HepG2 (cell line): ENCODE measurements at regions not wholly inside any gene's neighbourhood (a gene's known extent, or its start where the extent isn't known, plus 50 kb on each side); places are given as distances from the start of the nearest gene placed in this dataset.

Experiments used
- ATAC-seq: fragments of 200-7000 bp; cut with Tn5 transposase; 3 replicates; pipeline ENCODE4 v1.9.1; 2020; ENCODE audit warnings: mild to moderate bottlenecking, moderate library complexity
- BruUV-seq: library from RNA; stranded (reverse); fragments of 400-500 nt; replicated peaks from 2 replicates; lab custom pipeline; 2021; lab: Mats Ljungman, UMichigan
- CTCF ChIA-PET: fragments of 300-600 bp; formaldehyde crosslinking; extraction: SDS; loops from one replicate; lab custom pipeline; 2021; ENCODE audit warnings: low total read pairs, inconsistent platforms, low intra/inter-chr PET ratio; lab: Yijun Ruan, JAX
- POLR2A ChIA-PET: fragments of 350-600 bp; sonication (Branson Sonifier 250); formaldehyde crosslinking; loops from one replicate; lab custom pipeline; 2020; ENCODE audit warnings: antibody characterized with exemption, inconsistent platforms; lab: Yijun Ruan, JAX
- DNase-seq: peaks from one replicate; pipeline ENCODE4 v3.0.0-alpha.2; 2015; ENCODE audit warnings: low spot score
- FAIRE-seq: peaks from 3 replicates; lab custom pipeline; 2011; peaks lifted over from hg19 to GRCh38; lab: Jason Lieb, UNC
- H2AFZ ChIP-seq: one replicate; pipeline ENCODE4 v1.6.1; 2011; ENCODE audit warnings: low read length, inconsistent platforms
- H3K27ac ChIP-seq: fragments of 300-600 bp; 3 replicates; pipeline ENCODE4 v1.8.0; 2011; ENCODE audit warnings: mixed run types, mild to moderate bottlenecking, mixed read lengths, low read length, inconsistent platforms; ENCODE audit not compliant: insufficient read depth; ENCODE audit errors: extremely low read length
- H3K27me3 ChIP-seq, 2 experiments: fragments of 200-600 bp in 1 of 2; 2 replicates in 1 of 2; 3 replicates in 1 of 2; pipeline versions ENCODE4 v1.6.0 to v1.8.0; 2011; ENCODE audit warnings: low read length in 2 of 2, mild to moderate bottlenecking in 2 of 2, moderate library complexity in 2 of 2, inconsistent platforms in 1 of 2; ENCODE audit not compliant: insufficient read depth in 2 of 2, control insufficient read depth in 1 of 2
- H3K36me3 ChIP-seq, 2 experiments: fragments of 200-600 bp in 1 of 2; replicated peaks in 1 of 2; 2 replicates in 1 of 2; 3 replicates in 1 of 2; pipeline versions ENCODE4 v1.5.1 to v1.8.0; 2011; ENCODE audit warnings: low read length in 2 of 2, inconsistent platforms in 1 of 2; ENCODE audit not compliant: insufficient read depth in 2 of 2, control insufficient read depth in 1 of 2
- H3K4me1 ChIP-seq: 2 replicates; pipeline ENCODE4 v1.5.1; 2012; ENCODE audit warnings: low read length, inconsistent platforms; ENCODE audit not compliant: insufficient read depth
- H3K4me2 ChIP-seq: 2 replicates; pipeline ENCODE4 v1.6.0; 2011; ENCODE audit warnings: low read depth, low read length, inconsistent platforms
- H3K4me3 ChIP-seq, 3 experiments: fragments of 200-600 bp in 1 of 3; sonication (generic), shearing (Covaris generic) in 1 of 3; replicated peaks in 1 of 3; 2 replicates each; pipeline ENCODE4 v1.5.1; 2011 to 2016; ENCODE audit warnings: low read length in 3 of 3, inconsistent platforms in 2 of 3, low read depth in 2 of 3, mild to moderate bottlenecking in 2 of 3, control low read depth in 1 of 3, mixed read lengths in 1 of 3; ENCODE audit not compliant: insufficient read depth in 1 of 3
- H3K79me2 ChIP-seq: one replicate; pipeline ENCODE4 v1.6.1; 2011; ENCODE audit warnings: low read length, inconsistent platforms; ENCODE audit not compliant: insufficient read depth
- H3K9ac ChIP-seq: 2 replicates; pipeline ENCODE4 v1.6.0; 2011; ENCODE audit warnings: mild to moderate bottlenecking, low read depth, low read length, inconsistent platforms; ENCODE audit not compliant: insufficient read depth
- H3K9me3 ChIP-seq: 2 replicates; pipeline ENCODE4 v1.5.1; 2012; ENCODE audit warnings: mild to moderate bottlenecking, low read length
- H4K20me1 ChIP-seq: 2 replicates; pipeline ENCODE4 v1.6.0; 2011; ENCODE audit warnings: inconsistent platforms, mild to moderate bottlenecking, low read length, moderate library complexity; ENCODE audit not compliant: insufficient read depth
- ARID5B ChIP-seq: IDR thresholded peaks from 2 replicates; pipeline ENCODE4 v1.4.0; 2020; ENCODE audit warnings: mild to moderate bottlenecking, missing genetic modification reagents
- ERF ChIP-seq: IDR thresholded peaks from 2 replicates; pipeline ENCODE4 v1.6.1; 2018; ENCODE audit warnings: missing biosample characterization, missing genetic modification reagents
- FOSL2 ChIP-seq: sonication (generic); formaldehyde crosslinking; IDR thresholded peaks from 2 replicates; pipeline ENCODE4 v1.4.0; 2020; ENCODE audit warnings: missing genetic modification reagents
- GATA4 ChIP-seq: sonication (generic); IDR thresholded peaks from 2 replicates; pipeline ENCODE4 v1.6.1; 2016; ENCODE audit warnings: antibody characterized with exemption, low read depth, borderline replicate concordance
- JUN ChIP-seq: sonication (generic); formaldehyde crosslinking; IDR thresholded peaks from 2 replicates; pipeline ENCODE4 v1.4.0; 2020; ENCODE audit warnings: mild to moderate bottlenecking, missing genetic modification reagents
- KDM4B ChIP-seq: sonication (generic); formaldehyde crosslinking; IDR thresholded peaks from 2 replicates; pipeline ENCODE4 v1.4.0; 2020; ENCODE audit warnings: missing genetic modification reagents
- KDM6A ChIP-seq: IDR thresholded peaks from 2 replicates; pipeline ENCODE4 v1.6.1; 2016; ENCODE audit warnings: low read depth
- KLF9 ChIP-seq: IDR thresholded peaks from 2 replicates; pipeline ENCODE4 v1.6.1; 2016; ENCODE audit warnings: low read depth
- NR2F2 ChIP-seq: IDR thresholded peaks from 2 replicates; pipeline ENCODE4 v1.6.1; 2012; ENCODE audit warnings: low read depth, inconsistent platforms, borderline replicate concordance
- PCBP2 ChIP-seq: fragments of 200-400 bp; formaldehyde crosslinking; optimal IDR thresholded peaks from 2 replicates; pipeline ENCODE3; 2018; ENCODE audit warnings: low read length, low read depth; ENCODE audit not compliant: poor library complexity, severe bottlenecking
- RBM22 ChIP-seq: fragments of 200-400 bp; formaldehyde crosslinking; optimal IDR thresholded peaks from 2 replicates; pipeline ENCODE3; 2017; ENCODE audit warnings: mild to moderate bottlenecking, low read length, moderate library complexity
- YEATS4 ChIP-seq: sonication (generic); formaldehyde crosslinking; IDR thresholded peaks from 2 replicates; pipeline ENCODE4 v1.4.0; 2020; ENCODE audit warnings: missing genetic modification reagents, borderline replicate concordance
- ZNF234 ChIP-seq: sonication (generic); formaldehyde crosslinking; conservative IDR thresholded peaks from 2 replicates; pipeline ENCODE4 v1.5.1; 2020; ENCODE audit warnings: mild to moderate bottlenecking, missing genetic modification reagents
- ZNF264 ChIP-seq: sonication (generic); formaldehyde crosslinking; IDR thresholded peaks from 2 replicates; pipeline ENCODE4 v1.4.0; 2020; ENCODE audit warnings: missing genetic modification reagents
- ZNF329 ChIP-seq: sonication (generic); formaldehyde crosslinking; IDR thresholded peaks from 2 replicates; pipeline ENCODE4 v1.9.0; 2021; ENCODE audit warnings: low read depth, mild to moderate bottlenecking, missing genetic modification reagents
- ZNF576 ChIP-seq: sonication (generic); formaldehyde crosslinking; IDR thresholded peaks from 2 replicates; pipeline ENCODE4 v1.4.0; 2020; ENCODE audit warnings: mild to moderate bottlenecking, missing genetic modification reagents
- WGBS: methylation state at CpG from one replicate; pipeline ENCODE4 v1.1.6; 2017; ENCODE audit warnings: low lambda C conversion rate; 5-methylcytosine and 5-hydroxymethylcytosine counted together
- in situ Hi-C: cut with HindIII; loops from 2 replicates; pipeline ENCODE4 v1.10.0; 2017; ENCODE audit warnings: low pct_unique_long_range_greater_than_20kb; ENCODE audit not compliant: extremely low pct_ligation_motif_present
- intact Hi-C: fragments of 100-400 bp; cut with micrococcal nuclease; formaldehyde crosslinking; loops from one replicate; pipeline ENCODE4 v1.10.0; 2022; ENCODE audit not compliant: unreplicated experiment
- TF ChIP-seq, protein P1 (sequence below): sonication (generic); formaldehyde crosslinking; IDR thresholded peaks from 2 replicates; pipeline ENCODE4 v1.5.1; 2020; ENCODE audit warnings: mild to moderate bottlenecking, moderate library complexity, missing genetic modification reagents
- TF ChIP-seq, protein P2 (sequence below): sonication (generic); formaldehyde crosslinking; IDR thresholded peaks from 2 replicates; pipeline ENCODE4 v1.8.0; 2022; ENCODE audit warnings: missing genetic modification reagents, low read depth, mild to moderate bottlenecking, borderline replicate concordance

- TF ChIP-seq, protein P1, sequence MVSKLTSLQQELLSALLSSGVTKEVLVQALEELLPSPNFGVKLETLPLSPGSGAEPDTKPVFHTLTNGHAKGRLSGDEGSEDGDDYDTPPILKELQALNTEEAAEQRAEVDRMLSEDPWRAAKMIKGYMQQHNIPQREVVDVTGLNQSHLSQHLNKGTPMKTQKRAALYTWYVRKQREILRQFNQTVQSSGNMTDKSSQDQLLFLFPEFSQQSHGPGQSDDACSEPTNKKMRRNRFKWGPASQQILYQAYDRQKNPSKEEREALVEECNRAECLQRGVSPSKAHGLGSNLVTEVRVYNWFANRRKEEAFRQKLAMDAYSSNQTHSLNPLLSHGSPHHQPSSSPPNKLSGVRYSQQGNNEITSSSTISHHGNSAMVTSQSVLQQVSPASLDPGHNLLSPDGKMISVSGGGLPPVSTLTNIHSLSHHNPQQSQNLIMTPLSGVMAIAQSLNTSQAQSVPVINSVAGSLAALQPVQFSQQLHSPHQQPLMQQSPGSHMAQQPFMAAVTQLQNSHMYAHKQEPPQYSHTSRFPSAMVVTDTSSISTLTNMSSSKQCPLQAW (CRISPR knock-in tag): no peak
- no peak for TF ChIP-seq RBM22
- TF ChIP-seq FOSL2 (CRISPR knock-in tag): peak; percentile 81
These were observed 290.6 kb upstream of the BOD1L1 start (continued) for GRCh38 chr4:13918110-13918509.

DNA sequence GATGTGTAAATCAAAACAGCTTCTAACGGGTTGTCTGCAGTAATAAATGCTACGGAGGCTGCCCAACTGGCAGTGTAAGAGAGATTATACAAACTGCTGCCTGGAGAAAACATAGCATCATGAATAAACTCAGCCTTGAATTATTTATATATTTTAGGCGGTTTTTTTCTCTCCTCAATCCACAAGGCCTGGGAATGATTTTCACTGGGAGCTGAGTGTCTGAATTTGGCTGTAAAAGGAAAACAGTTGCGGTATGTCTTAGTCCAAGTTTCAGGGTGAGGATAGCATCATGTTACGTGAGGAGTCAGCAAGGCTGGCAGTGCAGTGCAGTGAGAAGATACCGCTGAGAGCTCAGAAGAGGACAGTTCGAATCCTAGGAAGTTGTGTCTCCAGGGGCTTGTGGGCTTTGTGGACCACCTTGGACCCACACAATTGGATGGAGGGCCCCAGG is 291.5 kb upstream of the BOD1L1 start:
- H2AFZ ChIP-seq: no peak overlapping the region
- ChIA-PET POLR2A (no interaction called here), CTCF (no interaction called here)
- H3K9me3 ChIP-seq: peaks cover 11% of the 10 kb centered on the region; the same call in 1 of the 2 replicates
- no peaks in the 10 kb centered on the region for H4K20me1 ChIP-seq
- BruUV-seq: no TSS peak
- no peak for ATAC-seq
- no peak overlapping the region for H3K9ac ChIP-seq
- 41% methylated on average over 7 of the region's 7 CpGs for WGBS
- no peak overlapping the region for H3K4me3 ChIP-seq
- intact Hi-C loops: no loop called here
- no peaks in the 10 kb centered on the region for H3K27me3 ChIP-seq
- no peaks in the 10 kb centered on the region for H3K79me2 ChIP-seq
- H3K36me3 ChIP-seq: no peaks in the 10 kb centered on the region
- DNase-seq: no peak
- H3K4me2 ChIP-seq: no peak overlapping the region
- no peak for TF ChIP-seq PCBP2
- no peak for TF ChIP-seq ARID5B
- TF ChIP-seq ZNF576: no peak
- TF ChIP-seq GATA4: no peak
- TF ChIP-seq KDM6A (CRISPR knock-in tag): no peak
- TF ChIP-seq, protein P2, sequence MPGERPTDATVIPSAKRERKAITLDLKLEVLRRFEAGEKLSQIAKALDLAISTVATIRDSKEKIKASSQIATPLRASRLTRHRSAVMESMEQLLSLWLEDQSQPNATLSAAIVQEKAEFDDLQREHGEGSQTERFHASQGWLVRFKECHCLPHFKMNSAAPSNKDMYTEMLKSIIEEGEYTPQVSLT (CRISPR knock-in tag): no peak
- no peak for TF ChIP-seq ERF (CRISPR knock-in tag)
- TF ChIP-seq YEATS4 (CRISPR knock-in tag): no peak
- no peak for TF ChIP-seq ZNF329 (CRISPR knock-in tag)
- no peak for TF ChIP-seq KLF9 (CRISPR knock-in tag)
- no peak for TF ChIP-seq JUN
- no peak for TF ChIP-seq ZNF234 (CRISPR knock-in tag)
- TF ChIP-seq NR2F2: no peak
- no peak for TF ChIP-seq ZNF264 (CRISPR knock-in tag)
- TF ChIP-seq KDM4B (CRISPR knock-in tag): no peak
- in situ Hi-C loops: no loop called here
- H3K27ac ChIP-seq: no peak overlapping the region
- no peak for FAIRE-seq
- H3K4me1 ChIP-seq: no peaks in the 10 kb centered on the region
